ENCODE measurements at regions not wholly inside any gene's neighbourhood (a gene's known extent, or its start where the extent isn't known, plus 50 kb on each side); places are given as distances from the start of the nearest gene placed in this dataset.

DNA sequence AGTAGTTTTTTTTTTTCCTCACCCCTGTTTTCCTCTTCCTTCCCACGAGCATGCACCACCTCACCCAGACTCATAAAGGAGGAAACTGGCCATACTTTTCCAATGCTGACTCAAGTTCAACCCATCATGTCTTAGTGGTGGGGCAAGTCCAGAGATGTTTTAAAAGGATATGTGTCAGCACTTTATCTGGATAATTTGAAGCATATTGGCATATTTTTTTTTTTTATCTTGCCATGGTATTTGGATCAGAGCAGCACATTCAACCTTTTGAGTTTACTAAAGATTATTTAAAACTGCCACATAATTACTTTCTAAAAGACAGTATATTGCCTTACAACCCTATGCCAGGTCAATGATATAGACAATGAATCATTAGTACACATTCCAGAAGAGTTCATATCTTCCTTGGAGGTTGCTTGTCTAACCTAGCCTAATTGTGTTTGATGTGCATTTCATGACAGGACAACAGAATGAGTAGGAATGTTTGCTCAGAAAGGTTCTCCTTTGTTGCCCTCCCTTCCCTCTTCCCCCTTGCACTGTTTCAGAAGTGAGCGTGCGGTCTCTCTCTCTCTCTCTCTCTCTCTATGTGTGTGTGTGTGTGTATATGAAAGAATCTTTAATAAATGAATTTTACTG is 950.7 kb upstream of the FAM98A start:
- DNase-seq (ENCODE audit: low spot score), result no peak
- TF ChIP-seq, protein P1, sequence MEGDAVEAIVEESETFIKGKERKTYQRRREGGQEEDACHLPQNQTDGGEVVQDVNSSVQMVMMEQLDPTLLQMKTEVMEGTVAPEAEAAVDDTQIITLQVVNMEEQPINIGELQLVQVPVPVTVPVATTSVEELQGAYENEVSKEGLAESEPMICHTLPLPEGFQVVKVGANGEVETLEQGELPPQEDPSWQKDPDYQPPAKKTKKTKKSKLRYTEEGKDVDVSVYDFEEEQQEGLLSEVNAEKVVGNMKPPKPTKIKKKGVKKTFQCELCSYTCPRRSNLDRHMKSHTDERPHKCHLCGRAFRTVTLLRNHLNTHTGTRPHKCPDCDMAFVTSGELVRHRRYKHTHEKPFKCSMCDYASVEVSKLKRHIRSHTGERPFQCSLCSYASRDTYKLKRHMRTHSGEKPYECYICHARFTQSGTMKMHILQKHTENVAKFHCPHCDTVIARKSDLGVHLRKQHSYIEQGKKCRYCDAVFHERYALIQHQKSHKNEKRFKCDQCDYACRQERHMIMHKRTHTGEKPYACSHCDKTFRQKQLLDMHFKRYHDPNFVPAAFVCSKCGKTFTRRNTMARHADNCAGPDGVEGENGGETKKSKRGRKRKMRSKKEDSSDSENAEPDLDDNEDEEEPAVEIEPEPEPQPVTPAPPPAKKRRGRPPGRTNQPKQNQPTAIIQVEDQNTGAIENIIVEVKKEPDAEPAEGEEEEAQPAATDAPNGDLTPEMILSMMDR (IDR thresholded peaks at IDR 0.05), result no peak
- Histone ChIP-seq H3K27ac (no peak overlapping the region), H3K4me3 (no peak overlapping the region)

DNA sequence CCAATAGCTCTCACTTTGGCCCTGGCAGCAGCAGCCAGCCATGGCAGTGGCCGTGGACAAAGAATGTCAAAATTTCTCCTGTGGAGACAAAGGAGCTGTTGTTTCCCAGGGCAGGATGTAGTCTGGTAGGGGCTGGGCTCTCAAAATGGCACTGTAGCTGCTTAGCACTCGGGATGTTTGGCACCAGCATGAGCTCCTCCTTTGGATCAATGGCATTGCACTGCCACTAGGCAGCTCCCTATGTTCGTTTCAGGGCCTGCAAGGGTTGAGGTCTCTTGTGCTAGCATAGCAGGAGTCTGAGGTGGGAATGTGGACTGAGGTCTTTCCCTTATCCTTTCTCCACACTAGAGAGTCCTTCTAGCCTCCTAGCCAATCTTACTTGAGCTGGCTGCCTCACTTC is 948.8 kb upstream of the FAM98A start:
- TF ChIP-seq, protein P1 (IDR thresholded peaks at IDR 0.05), result no peak
- DNase-seq (ENCODE audit: low spot score), result no peak
- Histone ChIP-seq H3K27ac (no peak overlapping the region), H3K4me3 (no peak overlapping the region)

DNA sequence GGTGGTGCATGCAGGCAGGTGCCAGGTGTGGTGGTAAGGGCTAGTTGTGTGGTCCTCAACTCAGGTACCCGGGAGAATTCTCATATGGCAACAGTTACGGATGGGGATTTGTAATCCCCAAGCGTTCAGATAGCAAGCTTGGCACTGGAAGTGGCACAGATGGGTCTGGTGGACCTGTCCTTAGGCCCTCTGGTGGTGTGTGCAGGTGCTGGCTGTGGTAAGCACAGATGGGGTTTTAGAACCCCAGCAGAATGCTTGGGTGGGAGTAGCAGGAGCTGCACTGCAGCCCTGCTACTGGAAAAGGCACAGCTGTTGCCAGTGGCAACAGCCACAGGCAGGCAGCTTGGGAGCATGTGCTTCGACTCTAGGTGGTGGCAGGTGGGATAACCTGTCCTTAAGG is 948.2 kb upstream of the FAM98A start:
- TF ChIP-seq, protein P1 (IDR thresholded peaks at IDR 0.05), result no peak
- Histone ChIP-seq H3K4me3 (no peak overlapping the region), H3K27ac (no peak overlapping the region)
- DNase-seq (ENCODE audit: low spot score), result no peak

DNA sequence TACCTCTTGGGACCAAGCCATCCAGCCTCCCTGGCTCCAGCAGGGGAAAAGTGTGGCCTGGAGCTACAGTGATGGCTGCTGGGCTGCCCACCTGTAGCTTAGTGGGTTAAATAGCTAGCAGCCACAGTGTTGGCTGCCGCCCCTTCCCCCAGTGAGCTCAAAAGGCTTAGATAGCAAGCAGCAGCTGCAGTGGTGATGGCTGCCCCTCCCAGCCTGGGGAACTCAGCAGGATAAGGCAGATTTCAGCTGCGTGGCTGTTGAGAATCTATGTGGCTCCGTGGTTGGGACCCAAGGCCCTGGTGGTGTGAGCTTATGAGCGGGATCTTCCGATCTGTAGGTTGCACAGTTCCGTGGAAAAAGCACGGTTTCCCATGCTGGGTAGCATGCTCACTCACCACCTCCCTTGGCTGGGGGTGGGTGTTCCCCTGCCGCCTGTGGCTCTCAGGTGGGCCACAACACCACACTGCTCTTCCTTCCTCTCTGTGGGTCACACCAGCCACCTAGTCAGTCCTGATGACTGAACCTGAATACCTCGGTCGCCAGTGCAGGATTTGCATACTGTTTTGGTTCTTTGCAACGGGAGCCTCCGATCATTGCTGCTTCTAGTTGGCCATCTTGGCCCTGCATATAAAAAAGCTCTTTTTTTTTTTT is 946.5 kb upstream of the FAM98A start:
- no peak overlapping the region for H3K27ac ChIP-seq
- DNase-seq (ENCODE audit: low spot score), result no peak
- TF ChIP-seq, protein P1 (IDR thresholded peaks at IDR 0.05), result no peak
- no peak overlapping the region for H3K4me3 ChIP-seq

DNA sequence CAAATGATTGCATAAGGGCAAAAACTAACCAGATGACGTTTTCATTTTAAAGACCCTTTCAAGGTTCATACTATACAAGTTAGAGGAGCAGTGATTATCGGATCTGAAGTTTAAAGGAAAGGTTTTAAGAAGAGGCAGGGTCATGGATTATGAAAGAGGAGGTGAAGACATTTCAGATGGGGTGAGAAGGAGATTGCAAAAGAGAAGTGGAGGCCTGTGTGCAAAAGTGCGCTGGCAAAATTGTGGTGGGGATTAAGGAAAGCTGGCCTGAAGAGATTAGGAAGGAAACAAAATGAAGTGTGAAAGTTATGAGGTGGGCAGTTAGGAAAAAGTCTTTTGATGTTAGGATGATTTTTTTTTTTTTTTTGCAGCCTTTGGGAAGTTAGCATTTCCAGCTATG is 935.7 kb upstream of the FAM98A start:
- DNase-seq (ENCODE audit: low spot score), result no peak
- H3K4me3 ChIP-seq, result no peak overlapping the region

DNA sequence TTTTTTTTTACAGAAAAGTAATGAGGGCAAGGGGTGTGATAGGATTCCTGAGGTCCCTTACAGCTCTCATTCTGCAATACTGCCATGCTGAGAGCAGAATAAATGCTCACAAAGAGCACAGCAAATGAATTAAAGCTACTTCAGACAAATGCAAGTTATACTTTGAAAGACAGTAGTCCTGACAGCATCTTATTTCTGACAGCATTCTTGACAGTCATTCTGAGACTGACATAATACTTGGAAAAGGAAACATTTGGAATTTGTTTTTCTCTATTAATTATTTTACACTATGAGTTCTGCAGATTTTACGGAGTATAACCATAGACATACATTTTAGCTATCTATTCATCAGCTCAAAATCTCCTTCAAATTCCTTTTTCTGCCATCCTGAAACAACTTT is 935.2 kb upstream of the FAM98A start:
- DNase-seq (ENCODE audit: low spot score), result no peak
- H3K27ac ChIP-seq, result no peak overlapping the region

More for the DNA sequence above, 935.7 kb upstream of the FAM98A start:
- TF ChIP-seq, protein P1 (IDR thresholded peaks at IDR 0.05), result no peak
- no peak overlapping the region for H3K27ac ChIP-seq

More for the DNA sequence above, 935.2 kb upstream of the FAM98A start:
- TF ChIP-seq, protein P1 (IDR thresholded peaks at IDR 0.05), result no peak
- no peak overlapping the region for H3K4me3 ChIP-seq
